ENCODE measurements at regions not wholly inside any gene's neighbourhood (a gene's known extent, or its start where the extent isn't known, plus 50 kb on each side); places are given as distances from the start of the nearest gene placed in this dataset.
A peak's percentile ranks its signal among the peaks of the same experiment; 100 is the strongest.

GRCh38 chr3:103919327-103919726 lies 1447.4 kb upstream of the ALCAM start:
- Histone ChIP-seq H3K27me3 (no peaks in the 10 kb centered on the region), H3K9me3 (no peaks in the 10 kb centered on the region), H3K4me1 (no peaks in the 10 kb centered on the region), H3K27ac (no peak overlapping the region), H3K36me3 (no peaks in the 10 kb centered on the region), H3K4me3 (no peak overlapping the region)
- DNase-seq (no peak), ATAC-seq (no peak)
- TF ChIP-seq CTCF (IDR thresholded peaks at IDR 0.05): no peak
- intact Hi-C loops (cut with DNase I): no loop called here

GRCh38 chr3:103923907-103924306 lies 1442.8 kb upstream of the ALCAM start:
- DNase-seq: no peak
- TF ChIP-seq CTCF (IDR thresholded peaks at IDR 0.05): no peak
- intact Hi-C loops (cut with DNase I): no loop called here
- no peak for ATAC-seq
- Histone ChIP-seq H3K4me1 (no peaks in the 10 kb centered on the region), H3K27me3 (no peaks in the 10 kb centered on the region), H3K27ac (no peak overlapping the region), H3K4me3 (no peak overlapping the region), H3K36me3 (no peaks in the 10 kb centered on the region), H3K9me3 (no peaks in the 10 kb centered on the region)

- Histone ChIP-seq H3K4me3 (no peak overlapping the region), H3K4me1 (no peaks in the 10 kb centered on the region), H3K36me3 (no peaks in the 10 kb centered on the region), H3K9me3 (no peaks in the 10 kb centered on the region), H3K27ac (no peak overlapping the region), H3K27me3 (no peaks in the 10 kb centered on the region)
- intact Hi-C loops (cut with DNase I): no loop called here
- ATAC-seq (no peak), DNase-seq (no peak)
- TF ChIP-seq CTCF (IDR thresholded peaks at IDR 0.05): no peak
Measured at GRCh38 chr3:103924544-103924943, 1442.2 kb upstream of the ALCAM start.

GRCh38 chr3:103926936-103927335 lies 1439.8 kb upstream of the ALCAM start:
- ATAC-seq: no peak
- Histone ChIP-seq H3K27me3 (no peaks in the 10 kb centered on the region), H3K4me3 (no peak overlapping the region), H3K36me3 (no peaks in the 10 kb centered on the region), H3K27ac (no peak overlapping the region), H3K4me1 (no peaks in the 10 kb centered on the region), H3K9me3 (peaks cover 0 to 2% of the 10 kb centered on the region in 2 donors)
- TF ChIP-seq CTCF (IDR thresholded peaks at IDR 0.05): no peak
- peak in 1 of 4 donors; percentile 22 for DNase-seq
- intact Hi-C loops (cut with DNase I): no loop called here

GRCh38 chr3:103927896-103928295 lies 1438.8 kb upstream of the ALCAM start:
- no peaks in the 10 kb centered on the region for H3K4me1 ChIP-seq
- H3K36me3 ChIP-seq: no peaks in the 10 kb centered on the region
- no peak for TF ChIP-seq CTCF (IDR thresholded peaks at IDR 0.05)
- ATAC-seq (no peak), DNase-seq (no peak)
- no peaks in the 10 kb centered on the region for H3K27me3 ChIP-seq
- H3K4me3 ChIP-seq: no peak overlapping the region
- intact Hi-C loops (cut with DNase I): no loop called here
- H3K27ac ChIP-seq: no peak overlapping the region
- H3K9me3 ChIP-seq: peaks cover 0 to 4% of the 10 kb centered on the region in 2 donors

Data from left lung (tissue), 4 donors.